COR-L47 (cell line): ENCODE measurements at regions not wholly inside any gene's neighbourhood (a gene's known extent, or its start where the extent isn't known, plus 50 kb on each side); places are given as distances from the start of the nearest gene placed in this dataset.
"Not testable (repeated sequence)": the region's sequence is repeated elsewhere in the genome, so short reads cannot be mapped to it uniquely, and the experiment has no call there.

Experiments
- DNase-seq: peaks from one replicate; lab custom pipeline; 2025; lab: John Stamatoyannopoulos, UW

- DNase-seq, result no peak
Measured at GRCh38 chr12:31820832-31821231, 92.0 kb upstream of the AMN1 start.

GRCh38 chr12:31819427-31819826 is 90.6 kb upstream of the AMN1 start:
- DNase-seq, result no peak

GRCh38 chr12:31818623-31819268 is 89.9 kb upstream of the AMN1 start:
- DNase-seq, result no peak

GRCh38 chr12:31817120-31817519 is 88.3 kb upstream of the AMN1 start:
- no peak for DNase-seq

- DNase-seq, result no peak
Measured at GRCh38 chr12:31815096-31815495, 86.3 kb upstream of the AMN1 start.

- DNase-seq, result no peak
Measured at GRCh38 chr12:31813305-31813704, 84.5 kb upstream of the AMN1 start.

- no peak for DNase-seq
Measured at GRCh38 chr12:31807773-31808097, 78.9 kb upstream of the AMN1 start.

- not testable (repeated sequence) for DNase-seq
Measured at GRCh38 chr12:31807081-31807772, 78.4 kb upstream of the AMN1 start.

- not testable (repeated sequence) for DNase-seq
Measured at GRCh38 chr12:31805681-31806080, 76.9 kb upstream of the AMN1 start.

GRCh38 chr12:31804707-31805106 is 75.9 kb upstream of the AMN1 start:
- DNase-seq, result not testable (repeated sequence)

- no peak for DNase-seq
Measured at GRCh38 chr12:31804185-31804504, 75.3 kb upstream of the AMN1 start.

- no peak for DNase-seq
Measured at GRCh38 chr12:31803306-31804184, 74.7 kb upstream of the AMN1 start.

- DNase-seq, result no peak
Measured at GRCh38 chr12:31801872-31802271, 73.1 kb upstream of the AMN1 start.

- DNase-seq, result no peak
Measured at GRCh38 chr12:31797230-31797872, 68.5 kb upstream of the AMN1 start.

GRCh38 chr12:31796270-31796951 is 67.6 kb upstream of the AMN1 start:
- no peak for DNase-seq

GRCh38 chr12:31794745-31795144 is 65.9 kb upstream of the AMN1 start:
- DNase-seq, result no peak

- not testable (repeated sequence) for DNase-seq
Measured at GRCh38 chr12:31791265-31791664, 62.4 kb upstream of the AMN1 start.

GRCh38 chr12:31790759-31791158 is 61.9 kb upstream of the AMN1 start:
- no peak for DNase-seq

GRCh38 chr12:31785318-31785717 is 56.5 kb upstream of the AMN1 start:
- DNase-seq, result no peak

- DNase-seq, result no peak
Measured at GRCh38 chr12:31783996-31784645, 55.3 kb upstream of the AMN1 start.

GRCh38 chr12:31783556-31783955 is 54.7 kb upstream of the AMN1 start:
- DNase-seq, result no peak
